ENCODE measurements at regions not wholly inside any gene's neighbourhood (a gene's known extent, or its start where the extent isn't known, plus 50 kb on each side); places are given as distances from the start of the nearest gene placed in this dataset.
"Not testable (repeated sequence)": the region's sequence is repeated elsewhere in the genome, so short reads cannot be mapped to it uniquely, and the experiment has no call there.

DNA sequence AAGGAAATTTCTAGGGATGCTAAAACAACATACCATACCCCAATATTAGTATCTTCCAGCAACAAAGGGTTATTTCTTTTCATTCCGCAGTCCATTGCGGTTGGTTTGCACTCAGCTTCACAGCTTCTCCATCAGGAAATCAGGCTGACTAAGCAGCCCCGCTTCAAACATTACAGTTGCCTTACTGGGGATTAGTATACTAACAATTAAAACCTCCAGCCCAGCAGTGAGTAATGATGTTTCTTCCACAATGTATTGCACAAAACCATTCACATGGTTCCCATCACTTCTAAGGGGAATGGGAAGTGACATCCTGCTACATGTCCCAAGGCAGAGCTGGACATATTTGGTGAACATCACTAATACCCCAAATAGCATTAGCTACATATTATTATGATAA is 1384.9 kb downstream of the CDH8 start:
- no peak for DNase-seq
- H3K4me3 ChIP-seq (ENCODE audit: low read depth, low read length), result no peak overlapping the region
- H3K9me3 ChIP-seq (ENCODE audit: severe bottlenecking), result no peaks in the 10 kb centered on the region
- TF ChIP-seq, protein P1, sequence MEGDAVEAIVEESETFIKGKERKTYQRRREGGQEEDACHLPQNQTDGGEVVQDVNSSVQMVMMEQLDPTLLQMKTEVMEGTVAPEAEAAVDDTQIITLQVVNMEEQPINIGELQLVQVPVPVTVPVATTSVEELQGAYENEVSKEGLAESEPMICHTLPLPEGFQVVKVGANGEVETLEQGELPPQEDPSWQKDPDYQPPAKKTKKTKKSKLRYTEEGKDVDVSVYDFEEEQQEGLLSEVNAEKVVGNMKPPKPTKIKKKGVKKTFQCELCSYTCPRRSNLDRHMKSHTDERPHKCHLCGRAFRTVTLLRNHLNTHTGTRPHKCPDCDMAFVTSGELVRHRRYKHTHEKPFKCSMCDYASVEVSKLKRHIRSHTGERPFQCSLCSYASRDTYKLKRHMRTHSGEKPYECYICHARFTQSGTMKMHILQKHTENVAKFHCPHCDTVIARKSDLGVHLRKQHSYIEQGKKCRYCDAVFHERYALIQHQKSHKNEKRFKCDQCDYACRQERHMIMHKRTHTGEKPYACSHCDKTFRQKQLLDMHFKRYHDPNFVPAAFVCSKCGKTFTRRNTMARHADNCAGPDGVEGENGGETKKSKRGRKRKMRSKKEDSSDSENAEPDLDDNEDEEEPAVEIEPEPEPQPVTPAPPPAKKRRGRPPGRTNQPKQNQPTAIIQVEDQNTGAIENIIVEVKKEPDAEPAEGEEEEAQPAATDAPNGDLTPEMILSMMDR (IDR thresholded peaks at IDR 0.05; ENCODE audit: low read depth, low read length), result no peak
- H3K27ac ChIP-seq, result no peak overlapping the region
- H3K27me3 ChIP-seq (ENCODE audit: insufficient read depth, low read depth, severe bottlenecking), result no peaks in the 10 kb centered on the region
- no peaks in the 10 kb centered on the region for H3K36me3 ChIP-seq

- TF ChIP-seq, protein P1 (IDR thresholded peaks at IDR 0.05; ENCODE audit: low read depth, low read length), result no peak
- DNase-seq, result no peak
- H3K9me3 ChIP-seq (ENCODE audit: severe bottlenecking), result no peaks in the 10 kb centered on the region
Observed at GRCh38 chr16:60648290-60648689, 1387.9 kb downstream of the CDH8 start.

DNA sequence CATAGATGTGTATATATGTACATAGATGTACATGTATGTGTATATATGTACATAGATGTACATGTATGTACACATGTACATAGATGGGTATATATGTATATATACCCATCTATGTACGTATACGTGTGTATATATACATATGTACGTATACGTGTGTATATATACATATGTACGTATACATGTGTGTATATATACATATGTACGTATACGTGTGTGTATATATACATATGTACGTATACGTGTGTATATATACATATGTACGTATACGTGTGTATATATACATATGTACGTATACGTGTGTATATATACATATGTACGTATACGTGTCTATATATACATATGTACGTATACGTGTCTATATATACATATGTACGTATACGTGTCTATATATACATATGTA is 1388.8 kb downstream of the CDH8 start:
- not testable (repeated sequence) for H3K27me3 ChIP-seq (ENCODE audit: insufficient read depth, low read depth, severe bottlenecking); DNase-seq; H3K36me3 ChIP-seq; H3K4me3 ChIP-seq (ENCODE audit: low read depth, low read length); H3K9me3 ChIP-seq (ENCODE audit: severe bottlenecking); H3K27ac ChIP-seq

More at GRCh38 chr16:60648290-60648689, 1387.9 kb downstream of the CDH8 start:
- H3K36me3 ChIP-seq, result no peaks in the 10 kb centered on the region
- H3K27me3 ChIP-seq (ENCODE audit: insufficient read depth, low read depth, severe bottlenecking), result no peaks in the 10 kb centered on the region
- no peak overlapping the region for H3K4me3 ChIP-seq (ENCODE audit: low read depth, low read length)
- H3K27ac ChIP-seq, result no peak overlapping the region

GRCh38 chr16:60646631-60647030 is 1389.6 kb downstream of the CDH8 start:
- Histone ChIP-seq H3K36me3 (no peaks in the 10 kb centered on the region), H3K4me3 (ENCODE audit: low read depth, low read length) (no peak overlapping the region), H3K27ac (no peak overlapping the region), H3K9me3 (ENCODE audit: severe bottlenecking) (no peaks in the 10 kb centered on the region), H3K27me3 (ENCODE audit: insufficient read depth, low read depth, severe bottlenecking) (peaks cover 3% of the 10 kb centered on the region)
- TF ChIP-seq, protein P1 (IDR thresholded peaks at IDR 0.05; ENCODE audit: low read depth, low read length), result no peak
- DNase-seq, result no peak

DNA sequence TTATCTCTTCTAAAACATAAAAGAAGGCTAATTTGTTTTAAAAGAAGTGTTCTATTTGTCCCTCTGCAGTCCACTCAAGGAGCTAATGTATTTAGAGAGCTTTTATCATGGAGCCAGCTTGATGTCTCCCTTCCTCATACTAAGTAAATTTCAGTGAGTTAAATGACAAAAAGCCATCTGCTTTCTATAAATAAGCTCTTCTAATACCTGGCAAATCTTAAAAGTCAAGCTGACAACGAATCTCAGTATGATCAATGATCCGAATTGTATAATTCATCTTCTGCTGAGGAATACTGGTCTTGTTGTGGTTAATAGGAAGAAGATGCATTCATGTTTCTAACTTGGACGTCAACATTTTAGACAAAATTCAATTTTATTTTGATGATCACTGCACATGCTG is 1390.7 kb downstream of the CDH8 start:
- H3K27me3 ChIP-seq (ENCODE audit: insufficient read depth, low read depth, severe bottlenecking), result peaks cover 3% of the 10 kb centered on the region
- H3K36me3 ChIP-seq, result no peaks in the 10 kb centered on the region
- H3K27ac ChIP-seq, result no peak overlapping the region
- no peaks in the 10 kb centered on the region for H3K9me3 ChIP-seq (ENCODE audit: severe bottlenecking)
- TF ChIP-seq, protein P1 (IDR thresholded peaks at IDR 0.05; ENCODE audit: low read depth, low read length), result no peak
- H3K4me3 ChIP-seq (ENCODE audit: low read depth, low read length), result no peak overlapping the region
- no peak for DNase-seq

- Histone ChIP-seq H3K27ac (no peak overlapping the region), H3K36me3 (no peaks in the 10 kb centered on the region), H3K4me3 (ENCODE audit: low read depth, low read length) (no peak overlapping the region), H3K27me3 (ENCODE audit: insufficient read depth, low read depth, severe bottlenecking) (peaks cover 3% of the 10 kb centered on the region), H3K9me3 (ENCODE audit: severe bottlenecking) (no peaks in the 10 kb centered on the region)
- TF ChIP-seq, protein P1 (IDR thresholded peaks at IDR 0.05; ENCODE audit: low read depth, low read length), result no peak
- no peak for DNase-seq
Observed at GRCh38 chr16:60642956-60643355, 1393.3 kb downstream of the CDH8 start.

All from WERI-Rb-1 (cell line).